ENCODE measurements at regions not wholly inside any gene's neighbourhood (a gene's known extent, or its start where the extent isn't known, plus 50 kb on each side); places are given as distances from the start of the nearest gene placed in this dataset.

- CTCF ChIA-PET = interaction anchor here (0.6 kb wide), 1 partner anchor 8 kb away, joined by 3 read pairs; no protein-coding TSS in a partner anchor
- no peak for TF ChIP-seq ZNF623 (tag by site-specific recombination; IDR thresholded peaks at IDR 0.05)
- TF ChIP-seq ZNF302 (tag by site-specific recombination; IDR thresholded peaks at IDR 0.05; ENCODE audit: low read depth) = no peak
- no peak for TF ChIP-seq ZNF600 (tag by site-specific recombination; IDR thresholded peaks at IDR 0.05)
- no peak for TF ChIP-seq ZNF514 (tag by site-specific recombination; IDR thresholded peaks at IDR 0.05)
- no peak for TF ChIP-seq KLF10 (tag by site-specific recombination; IDR thresholded peaks at IDR 0.05)
- TF ChIP-seq ZNF670 (tag by site-specific recombination; IDR thresholded peaks at IDR 0.05; ENCODE audit: low read depth) = no peak
- TF ChIP-seq ZNF701 (tag by site-specific recombination; IDR thresholded peaks at IDR 0.05) = no peak
- no peak for TF ChIP-seq ZXDB (tag by site-specific recombination; IDR thresholded peaks at IDR 0.05)
- no peak for TF ChIP-seq ZNF266 (tag by site-specific recombination; IDR thresholded peaks at IDR 0.05; ENCODE audit: low read depth)
- TF ChIP-seq ZNF19 (tag by site-specific recombination; IDR thresholded peaks at IDR 0.05; ENCODE audit: low read depth) = no peak
- no peak for TF ChIP-seq ZNF16 (tag by site-specific recombination; IDR thresholded peaks at IDR 0.05; ENCODE audit: low read depth)
- no peak for TF ChIP-seq CTCF (tag by site-specific recombination; IDR thresholded peaks at IDR 0.05)
- TF ChIP-seq ZNF175 (tag by site-specific recombination; IDR thresholded peaks at IDR 0.05) = no peak
- TF ChIP-seq ZNF585B (tag by site-specific recombination; IDR thresholded peaks at IDR 0.05) = no peak
- no peaks in the 10 kb centered on the region for H3K9me3 ChIP-seq (ENCODE audit: control insufficient read depth, insufficient read depth, low read depth, low read length)
- no peaks in the 10 kb centered on the region for H3K36me3 ChIP-seq (ENCODE audit: control insufficient read depth in 2 of 2, insufficient read depth in 1 of 2, low read length in 2 of 2)
- no peak overlapping the region for H3K27ac ChIP-seq (ENCODE audit: extremely low read depth, low read depth, low read length)
- H3K4me3 ChIP-seq (ENCODE audit: low read depth, low read length) = no peak overlapping the region
- no peaks in the 10 kb centered on the region for H3K4me1 ChIP-seq (ENCODE audit: control insufficient read depth, insufficient read depth, low read length)
- POLR2A ChIA-PET = no interaction called here
Measured at GRCh38 chr13:73201626-73202025, 142.8 kb downstream of the KLF5 start.

GRCh38 chr13:73198991-73199411 is 140.2 kb downstream of the KLF5 start:
- Histone ChIP-seq H3K36me3 (ENCODE audit: control insufficient read depth in 2 of 2, insufficient read depth in 1 of 2, low read length in 2 of 2) (no peaks in the 10 kb centered on the region), H3K27ac (ENCODE audit: extremely low read depth, low read depth, low read length) (no peak overlapping the region), H3K9me3 (ENCODE audit: control insufficient read depth, insufficient read depth, low read depth, low read length) (no peaks in the 10 kb centered on the region), H3K4me1 (ENCODE audit: control insufficient read depth, insufficient read depth, low read length) (no peaks in the 10 kb centered on the region), H3K4me3 (ENCODE audit: low read depth, low read length) (no peak overlapping the region)
- ChIA-PET CTCF (no interaction called here), POLR2A (no interaction called here)
- TF ChIP-seq BCL6B (tag by site-specific recombination; IDR thresholded peaks at IDR 0.05) (no peak), ZBTB44 (tag by site-specific recombination; IDR thresholded peaks at IDR 0.05) (no peak), ZNF174 (tag by site-specific recombination; IDR thresholded peaks at IDR 0.05) (no peak), ZNF391 (tag by site-specific recombination; IDR thresholded peaks at IDR 0.05; ENCODE audit: borderline replicate concordance, low read depth) (no peak), ZNF513 (tag by site-specific recombination; IDR thresholded peaks at IDR 0.05) (no peak)

Data from HEK293 (cell line).